HepG2 (cell line): ENCODE measurements at regions not wholly inside any gene's neighbourhood (a gene's known extent, or its start where the extent isn't known, plus 50 kb on each side); places are given as distances from the start of the nearest gene placed in this dataset.

ENCODE experiments used
- ATAC-seq: fragments of 200-7000 bp; cut with Tn5 transposase; 3 replicates; pipeline ENCODE4 v1.9.1; 2020; ENCODE audit warnings: mild to moderate bottlenecking, moderate library complexity
- BruUV-seq: library from RNA; stranded (reverse); fragments of 400-500 nt; replicated peaks from 2 replicates; lab custom pipeline; 2021; lab: Mats Ljungman, UMichigan
- CTCF ChIA-PET: fragments of 300-600 bp; formaldehyde crosslinking; extraction: SDS; loops from one replicate; lab custom pipeline; 2021; ENCODE audit warnings: low total read pairs, inconsistent platforms, low intra/inter-chr PET ratio; lab: Yijun Ruan, JAX
- POLR2A ChIA-PET: fragments of 350-600 bp; sonication (Branson Sonifier 250); formaldehyde crosslinking; loops from one replicate; lab custom pipeline; 2020; ENCODE audit warnings: antibody characterized with exemption, inconsistent platforms; lab: Yijun Ruan, JAX
- DNase-seq: peaks from one replicate; pipeline ENCODE4 v3.0.0-alpha.2; 2015; ENCODE audit warnings: low spot score
- FAIRE-seq: peaks from 3 replicates; lab custom pipeline; 2011; peaks lifted over from hg19 to GRCh38; lab: Jason Lieb, UNC
- H2AFZ ChIP-seq: one replicate; pipeline ENCODE4 v1.6.1; 2011; ENCODE audit warnings: low read length, inconsistent platforms
- H3K27ac ChIP-seq: fragments of 300-600 bp; 3 replicates; pipeline ENCODE4 v1.8.0; 2011; ENCODE audit warnings: mixed run types, mild to moderate bottlenecking, mixed read lengths, low read length, inconsistent platforms; ENCODE audit not compliant: insufficient read depth; ENCODE audit errors: extremely low read length
- H3K27me3 ChIP-seq, 2 experiments: fragments of 200-600 bp in 1 of 2; 2 replicates in 1 of 2; 3 replicates in 1 of 2; pipeline versions ENCODE4 v1.6.0 to v1.8.0; 2011; ENCODE audit warnings: low read length in 2 of 2, mild to moderate bottlenecking in 2 of 2, moderate library complexity in 2 of 2, inconsistent platforms in 1 of 2; ENCODE audit not compliant: insufficient read depth in 2 of 2, control insufficient read depth in 1 of 2
- H3K36me3 ChIP-seq, 2 experiments: fragments of 200-600 bp in 1 of 2; replicated peaks in 1 of 2; 2 replicates in 1 of 2; 3 replicates in 1 of 2; pipeline versions ENCODE4 v1.5.1 to v1.8.0; 2011; ENCODE audit warnings: low read length in 2 of 2, inconsistent platforms in 1 of 2; ENCODE audit not compliant: insufficient read depth in 2 of 2, control insufficient read depth in 1 of 2
- H3K4me1 ChIP-seq: 2 replicates; pipeline ENCODE4 v1.5.1; 2012; ENCODE audit warnings: low read length, inconsistent platforms; ENCODE audit not compliant: insufficient read depth
- H3K4me2 ChIP-seq: 2 replicates; pipeline ENCODE4 v1.6.0; 2011; ENCODE audit warnings: low read depth, low read length, inconsistent platforms
- H3K4me3 ChIP-seq, 3 experiments: fragments of 200-600 bp in 1 of 3; sonication (generic), shearing (Covaris generic) in 1 of 3; replicated peaks in 1 of 3; 2 replicates each; pipeline ENCODE4 v1.5.1; 2011 to 2016; ENCODE audit warnings: low read length in 3 of 3, inconsistent platforms in 2 of 3, low read depth in 2 of 3, mild to moderate bottlenecking in 2 of 3, control low read depth in 1 of 3, mixed read lengths in 1 of 3; ENCODE audit not compliant: insufficient read depth in 1 of 3
- H3K79me2 ChIP-seq: one replicate; pipeline ENCODE4 v1.6.1; 2011; ENCODE audit warnings: low read length, inconsistent platforms; ENCODE audit not compliant: insufficient read depth
- H3K9ac ChIP-seq: 2 replicates; pipeline ENCODE4 v1.6.0; 2011; ENCODE audit warnings: mild to moderate bottlenecking, low read depth, low read length, inconsistent platforms; ENCODE audit not compliant: insufficient read depth
- H3K9me3 ChIP-seq: 2 replicates; pipeline ENCODE4 v1.5.1; 2012; ENCODE audit warnings: mild to moderate bottlenecking, low read length
- H4K20me1 ChIP-seq: 2 replicates; pipeline ENCODE4 v1.6.0; 2011; ENCODE audit warnings: inconsistent platforms, mild to moderate bottlenecking, low read length, moderate library complexity; ENCODE audit not compliant: insufficient read depth
- ADNP ChIP-seq: sonication (generic); formaldehyde crosslinking; IDR thresholded peaks from 2 replicates; pipeline ENCODE4 v1.4.0; 2020; ENCODE audit warnings: missing genetic modification reagents
- AGO2 ChIP-seq: fragments of 200-400 bp; formaldehyde crosslinking; optimal IDR thresholded peaks from 2 replicates; pipeline ENCODE3; 2017; ENCODE audit warnings: mild to moderate bottlenecking, low read depth, low read length, moderate library complexity
- BRCA1 ChIP-seq: sonication (generic); formaldehyde crosslinking; IDR thresholded peaks from 2 replicates; pipeline ENCODE4 v1.4.0; 2020; ENCODE audit warnings: missing genetic modification reagents
- MIXL1 ChIP-seq: IDR thresholded peaks from 2 replicates; pipeline ENCODE4 v1.6.1; 2016
- PRDM10 ChIP-seq: sonication (generic); formaldehyde crosslinking; IDR thresholded peaks from 2 replicates; pipeline ENCODE4 v1.4.0; 2020; ENCODE audit warnings: low read depth, missing genetic modification reagents
- SATB2 ChIP-seq: sonication (generic); formaldehyde crosslinking; IDR thresholded peaks from 2 replicates; pipeline ENCODE4 v1.5.0; 2020; ENCODE audit warnings: missing genetic modification reagents
- TFDP2 ChIP-seq: sonication (generic); formaldehyde crosslinking; IDR thresholded peaks from 2 replicates; pipeline ENCODE4 v1.4.0; 2020; ENCODE audit warnings: missing genetic modification reagents
- ZMYM4 ChIP-seq: sonication (generic); formaldehyde crosslinking; IDR thresholded peaks from 2 replicates; pipeline ENCODE4 v1.8.1; 2023; ENCODE audit warnings: mild to moderate bottlenecking, missing genetic modification reagents
- ZNF781 ChIP-seq: sonication (generic); formaldehyde crosslinking; IDR thresholded peaks from 2 replicates; pipeline ENCODE4 v1.5.1; 2020; ENCODE audit warnings: borderline replicate concordance, mild to moderate bottlenecking, missing genetic modification reagents; ENCODE audit errors: not compliant biosample characterization
- ZNF839 ChIP-seq: sonication (generic); formaldehyde crosslinking; IDR thresholded peaks from 2 replicates; pipeline ENCODE4 v1.4.0; 2020; ENCODE audit warnings: missing genetic modification reagents, mild to moderate bottlenecking, borderline replicate concordance
- WGBS: methylation state at CpG from one replicate; pipeline ENCODE4 v1.1.6; 2017; ENCODE audit warnings: low lambda C conversion rate; 5-methylcytosine and 5-hydroxymethylcytosine counted together
- in situ Hi-C: cut with HindIII; loops from 2 replicates; pipeline ENCODE4 v1.10.0; 2017; ENCODE audit warnings: low pct_unique_long_range_greater_than_20kb; ENCODE audit not compliant: extremely low pct_ligation_motif_present
- intact Hi-C: fragments of 100-400 bp; cut with micrococcal nuclease; formaldehyde crosslinking; loops from one replicate; pipeline ENCODE4 v1.10.0; 2022; ENCODE audit not compliant: unreplicated experiment

- WGBS: 54% methylated on average over 5 of the region's 5 CpGs
- ATAC-seq: no peak
- H2AFZ ChIP-seq: no peak overlapping the region
- H3K27me3 ChIP-seq: peaks cover 2 to 17% of the 10 kb centered on the region in 2 experiments
- POLR2A ChIA-PET: interaction anchor here (0.8 to 1.2 kb wide), 2 partner anchors 112 to 137 kb away, joined by 3 to 4 read pairs; partner anchors contain the start of gene KRAS
- H3K9me3 ChIP-seq: no peaks in the 10 kb centered on the region
- no peak overlapping the region for H3K4me2 ChIP-seq
- no peaks in the 10 kb centered on the region for H3K79me2 ChIP-seq
- BruUV-seq: no TSS peak
- no peak overlapping the region for H3K9ac ChIP-seq
- H3K36me3 ChIP-seq: no peaks in the 10 kb centered on the region
- TF ChIP-seq PRDM10 (no peak), ZMYM4 (CRISPR knock-in tag) (no peak), ZNF781 (CRISPR knock-in tag) (no peak), AGO2 (no peak), TFDP2 (CRISPR knock-in tag) (no peak), ADNP (CRISPR knock-in tag) (no peak), ZNF839 (CRISPR knock-in tag) (no peak), MIXL1 (CRISPR knock-in tag) (no peak), SATB2 (CRISPR knock-in tag) (no peak), BRCA1 (CRISPR knock-in tag) (no peak)
- DNase-seq: no peak
- no peak overlapping the region for H3K4me3 ChIP-seq
- H3K27ac ChIP-seq: no peak overlapping the region
- CTCF ChIA-PET: interaction anchor here (1.6 kb wide), 1 partner anchor 397 kb away, joined by 7 read pairs; no protein-coding TSS in a partner anchor
- in situ Hi-C loops: no loop called here
- FAIRE-seq: no peak
- H3K4me1 ChIP-seq: peaks cover 34% of the 10 kb centered on the region
- no peaks in the 10 kb centered on the region for H4K20me1 ChIP-seq
- intact Hi-C loops: no loop called here
These were observed 137.5 kb upstream of the KRAS start for GRCh38 chr12:25388183-25388582.
